ENCODE measurements at regions not wholly inside any gene's neighbourhood (a gene's known extent, or its start where the extent isn't known, plus 50 kb on each side); places are given as distances from the start of the nearest gene placed in this dataset.

DNA sequence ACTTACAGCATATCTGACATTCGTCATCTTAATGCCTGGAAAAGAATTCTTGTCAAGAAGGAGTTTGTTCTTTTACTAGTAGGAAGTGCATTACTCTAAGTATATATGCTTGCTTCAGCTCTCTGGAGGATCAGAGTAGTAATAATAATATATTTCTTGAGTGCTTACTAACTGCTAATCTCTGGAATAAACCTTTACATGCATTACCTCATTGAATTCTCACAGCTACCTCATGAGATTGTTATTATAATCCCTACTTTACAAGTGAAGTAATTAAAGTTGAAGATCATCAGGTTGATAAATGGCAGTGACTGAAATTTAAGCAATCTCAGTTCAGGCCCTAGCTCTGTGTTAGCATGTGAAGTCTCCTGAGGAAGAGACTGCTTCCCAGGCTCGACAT lies 115.0 kb upstream of the PDE5A start:
- DNase-seq: no peak

DNA sequence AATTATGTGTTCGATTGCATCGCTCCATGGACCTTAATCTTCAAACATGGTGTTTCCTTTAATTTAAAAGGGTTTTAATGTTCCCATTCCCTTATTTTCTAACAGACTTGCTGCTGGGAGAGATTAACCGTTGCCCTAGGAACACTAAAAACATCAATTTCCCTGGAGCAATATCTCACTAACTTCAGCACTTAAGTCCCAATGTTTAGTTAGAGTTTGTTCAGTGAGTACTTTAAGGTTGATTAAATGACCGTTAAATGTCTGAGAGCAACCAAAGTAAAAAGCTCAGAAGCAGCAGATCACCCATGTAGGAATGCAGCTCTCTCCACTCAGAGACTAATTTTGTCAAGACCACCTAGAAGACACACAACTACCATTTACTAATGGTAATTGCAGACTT lies 111.2 kb upstream of the PDE5A start:
- no peak for DNase-seq

DNA sequence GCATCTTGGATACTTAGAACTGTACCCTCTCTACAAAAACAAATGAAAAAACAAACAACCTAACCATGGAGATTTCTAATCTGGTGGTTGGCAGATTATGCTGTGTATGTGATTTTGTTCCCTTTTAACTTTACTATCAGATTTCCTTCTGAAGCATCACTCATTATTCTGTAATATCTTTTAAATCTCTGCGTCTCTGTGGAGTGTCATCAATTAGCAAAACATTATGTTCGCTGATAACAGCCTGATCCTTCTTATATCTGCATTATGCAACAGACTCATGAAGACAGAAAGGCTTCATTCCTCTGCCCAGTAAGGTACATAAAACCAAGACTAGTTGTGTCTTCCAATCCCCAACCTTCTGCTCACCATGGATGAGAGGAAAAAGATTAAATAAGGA lies 110.3 kb upstream of the PDE5A start:
- no peak for DNase-seq

DNA sequence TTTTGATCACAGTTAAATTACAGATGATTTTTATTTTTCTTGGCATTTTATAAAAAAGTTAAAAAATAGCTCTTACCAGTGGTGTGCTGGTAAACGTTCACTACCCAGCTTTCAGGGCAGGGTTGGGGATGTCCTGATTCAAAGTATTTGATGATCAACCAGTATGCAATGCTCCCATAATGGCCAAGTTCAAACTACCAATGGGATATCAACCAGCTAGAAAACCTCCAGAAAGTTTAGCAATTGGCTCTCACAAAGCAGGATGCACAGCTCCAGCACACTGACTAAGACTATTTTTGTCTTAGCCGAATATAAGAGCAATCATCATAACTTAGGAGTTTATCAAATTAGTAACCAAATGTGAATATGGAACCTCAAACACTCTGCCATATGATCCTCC lies 108.0 kb upstream of the PDE5A start:
- DNase-seq: no peak

DNA sequence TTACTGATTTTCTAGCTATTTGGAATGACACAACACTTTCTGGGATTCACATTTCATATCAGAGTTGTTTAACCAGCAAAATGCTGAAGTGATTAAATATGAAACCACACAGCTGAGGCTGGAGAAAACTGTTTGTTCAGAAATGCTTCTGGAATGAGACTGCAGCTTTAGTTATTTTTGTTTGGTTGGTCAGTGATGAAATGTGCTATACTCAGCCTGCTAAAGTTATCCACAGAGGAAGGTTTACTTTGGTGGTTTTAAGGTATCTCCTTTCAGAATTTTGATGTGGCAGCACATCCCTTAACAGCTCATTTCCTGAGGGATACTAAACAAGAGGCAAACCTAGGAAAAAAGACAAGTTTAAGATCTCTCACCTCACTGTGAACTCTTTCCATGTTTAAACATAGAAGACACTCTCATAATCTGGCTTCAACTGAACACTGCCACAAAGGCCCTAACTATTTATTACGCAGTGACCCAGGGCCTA lies 106.6 kb upstream of the PDE5A start:
- no peak for DNase-seq

DNA sequence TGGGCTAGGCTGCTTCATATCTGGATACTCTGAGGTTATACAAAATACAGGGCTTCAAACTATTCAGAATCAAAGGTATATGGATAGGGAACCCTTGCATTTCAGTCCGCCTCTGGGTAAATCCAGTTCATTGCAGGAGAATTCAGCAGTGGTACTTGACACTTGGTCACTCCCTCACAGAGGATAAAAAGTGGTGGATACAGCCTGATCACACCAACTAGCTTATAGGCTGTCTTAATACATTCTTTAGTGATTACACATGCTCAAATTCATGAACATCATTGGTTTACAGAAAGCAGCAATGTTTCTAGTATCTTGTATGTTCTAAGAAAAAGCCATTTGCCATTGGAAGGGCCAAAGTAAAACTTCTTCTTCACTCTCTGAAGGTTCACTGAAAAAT lies 104.8 kb upstream of the PDE5A start:
- no peak for DNase-seq

DNA sequence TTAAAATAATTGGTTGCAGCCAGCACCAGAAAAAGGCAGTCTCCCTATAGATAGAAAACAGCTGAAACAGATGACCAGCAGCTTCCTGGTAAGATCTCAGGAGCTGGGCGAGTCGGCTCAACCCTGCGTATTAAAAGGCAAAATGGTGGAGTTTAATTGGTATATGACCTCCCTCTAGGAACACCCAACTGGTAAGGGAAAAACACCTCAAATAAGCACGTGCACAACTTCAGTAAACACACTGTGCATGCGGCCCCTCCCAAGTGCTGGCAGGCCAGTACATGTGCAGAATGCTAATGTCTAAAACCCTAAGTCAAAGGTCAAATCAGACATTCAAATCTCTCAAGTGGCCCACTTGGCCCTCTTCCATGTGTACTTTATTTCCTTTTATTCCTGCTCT lies 103.2 kb upstream of the PDE5A start:
- no peak for DNase-seq

DNA sequence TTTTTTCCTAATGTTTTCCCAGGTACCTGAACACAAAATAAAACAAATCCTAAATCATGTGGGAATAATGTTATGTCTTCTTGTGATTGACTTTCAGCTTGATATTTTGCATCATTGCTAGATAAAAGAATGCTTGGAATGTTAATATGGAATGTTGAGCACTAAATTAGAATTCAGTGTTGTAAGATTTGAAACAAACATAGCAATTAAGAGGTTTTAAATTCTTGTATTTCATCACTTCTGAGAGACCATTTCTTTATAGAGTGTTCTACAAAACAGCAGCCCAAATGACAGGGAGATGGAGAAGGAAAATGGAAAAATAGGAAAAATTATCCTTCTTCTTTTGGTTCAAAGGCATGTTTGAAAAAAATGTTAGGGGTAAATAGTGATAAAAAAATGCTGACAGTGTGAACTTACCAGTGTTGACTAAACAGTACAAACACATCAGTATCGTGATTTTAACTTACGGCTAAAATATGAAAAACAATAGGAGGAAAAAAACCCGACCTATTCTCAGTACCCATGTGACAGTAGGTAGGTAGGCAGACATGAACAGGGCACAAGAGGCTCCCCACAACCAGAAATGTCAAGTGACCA lies 102.6 kb upstream of the PDE5A start:
- DNase-seq: no peak

DNA sequence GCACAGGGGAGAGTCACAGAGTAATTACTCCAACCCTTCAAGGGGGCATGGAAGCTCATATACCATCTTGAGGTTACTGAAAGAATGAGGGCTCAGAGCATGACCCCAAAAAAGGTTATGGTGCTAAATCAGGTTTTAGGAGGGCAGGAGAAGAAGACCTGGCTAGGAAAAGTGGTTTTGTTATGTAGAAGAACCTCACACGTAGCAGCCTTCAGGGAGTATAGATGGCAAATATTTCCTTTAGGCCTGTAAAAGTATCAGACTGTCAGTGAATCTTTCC lies 102.0 kb upstream of the PDE5A start:
- DNase-seq: no peak

DNA sequence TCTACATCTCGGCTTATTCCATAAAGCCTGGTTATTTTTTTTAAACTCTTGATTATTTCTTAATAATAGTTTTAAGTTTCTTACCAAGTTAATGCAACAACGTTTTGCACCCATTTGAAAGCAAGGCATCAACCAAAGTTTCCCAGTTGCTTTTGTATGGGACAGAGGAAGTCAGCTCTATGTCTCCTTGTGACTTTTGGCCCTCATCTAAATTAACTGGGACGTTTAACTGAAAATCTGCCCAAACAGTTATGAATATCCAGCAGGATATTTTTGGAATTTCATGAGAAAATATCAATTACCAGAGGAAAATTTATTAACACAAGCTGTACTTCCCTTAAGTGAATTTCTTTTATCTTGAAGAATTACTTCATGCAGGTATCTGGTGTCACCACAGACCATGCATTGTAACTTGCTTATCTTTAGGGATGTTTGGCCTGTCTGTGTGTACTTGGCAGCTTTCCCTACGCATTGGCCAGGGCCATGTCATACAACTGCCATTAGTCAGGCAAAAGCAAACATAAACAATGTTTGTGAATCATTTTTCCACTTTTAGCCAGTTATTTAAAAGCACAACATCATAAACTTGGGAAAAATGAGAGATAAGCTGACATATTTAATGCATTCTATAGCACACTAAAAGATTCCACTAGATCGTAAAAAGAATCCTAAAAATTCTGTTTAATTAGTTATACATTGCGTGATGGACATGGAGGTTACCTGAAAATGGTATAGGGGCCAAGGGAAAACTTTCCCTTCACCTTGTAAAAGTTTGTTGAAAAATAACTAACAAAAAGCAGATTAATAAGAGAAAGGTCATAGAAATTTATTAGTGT lies 101.4 kb upstream of the PDE5A start:
- no peak for DNase-seq

DNA sequence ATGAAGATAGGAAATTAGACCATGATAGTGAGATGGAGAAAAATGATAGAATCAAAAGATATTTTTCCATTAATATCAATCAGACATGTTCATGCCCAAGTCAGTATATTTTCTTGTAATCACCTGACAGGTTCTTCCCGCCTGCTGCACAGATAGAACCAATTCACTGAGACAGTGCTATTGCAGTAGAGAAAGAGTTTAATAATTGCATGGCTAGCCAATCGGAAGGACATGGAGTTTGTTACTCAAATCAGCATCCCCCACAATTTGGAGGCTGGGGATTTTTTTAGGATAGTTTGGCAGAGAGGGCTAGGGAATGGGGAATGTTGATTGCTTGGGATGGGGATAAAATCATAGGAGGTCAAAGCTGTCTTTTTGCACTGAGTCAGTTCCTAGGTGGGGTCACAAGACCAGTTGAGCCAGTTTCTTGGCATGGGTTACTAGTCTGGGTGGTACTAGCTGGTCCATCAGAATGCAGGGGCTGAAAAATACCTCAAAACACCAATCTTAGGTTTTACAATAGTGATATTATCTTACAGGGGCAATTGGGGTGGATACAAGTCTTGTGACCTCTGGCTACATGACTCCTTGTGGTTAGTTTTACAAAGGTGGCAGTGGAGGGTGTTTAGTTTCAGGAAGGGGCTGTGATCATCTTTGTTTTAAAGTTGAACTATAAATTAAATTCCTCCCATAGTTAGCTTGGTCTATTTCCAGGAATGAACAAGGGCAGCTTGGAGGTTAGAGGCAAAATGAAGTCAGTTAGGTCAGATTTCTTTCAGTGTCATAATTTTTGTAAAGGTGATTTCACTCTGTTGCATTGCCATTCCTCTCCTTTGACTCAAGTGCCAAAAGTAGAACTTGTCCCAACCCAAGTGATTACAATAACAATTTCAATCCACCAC lies 100.3 kb upstream of the PDE5A start:
- DNase-seq: no peak

DNA sequence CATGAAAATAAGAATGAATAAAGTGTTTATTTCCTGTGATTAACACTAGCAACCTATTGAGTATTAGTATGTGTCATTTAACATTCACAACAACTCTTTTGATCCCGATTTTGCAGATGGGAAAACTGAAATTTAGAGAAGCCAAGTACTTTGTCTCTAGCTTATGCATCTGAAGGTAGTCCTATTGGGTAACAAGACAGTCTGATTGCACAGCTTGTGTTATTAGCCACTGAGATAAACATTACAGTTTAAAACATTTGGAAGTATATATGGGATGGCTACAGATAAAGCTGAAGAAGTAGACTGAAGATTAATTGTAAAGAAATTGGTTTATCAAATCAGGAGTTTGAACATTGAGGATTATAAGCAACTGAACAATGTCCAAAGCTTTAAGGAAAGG lies 99.6 kb upstream of the PDE5A start:
- no peak for DNase-seq

DNA sequence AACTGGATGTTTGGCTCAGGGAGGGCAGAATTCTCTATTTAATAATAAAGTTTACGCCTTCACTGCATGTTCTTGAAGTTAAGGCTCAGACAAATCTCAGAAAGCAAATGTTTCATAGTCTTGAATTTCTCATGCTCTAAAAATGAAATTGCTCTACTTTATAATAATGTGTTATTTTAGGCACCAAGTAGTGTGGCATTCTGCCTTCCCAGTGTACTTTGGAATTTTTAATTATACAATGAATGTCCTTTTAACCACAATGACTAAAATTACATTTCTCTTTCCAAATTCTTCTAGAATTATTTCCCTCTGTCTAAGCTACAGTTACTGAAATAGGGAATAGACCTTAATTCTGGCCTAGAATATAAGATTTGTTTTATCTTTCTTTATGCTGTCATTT lies 97.9 kb upstream of the PDE5A start:
- no peak for DNase-seq

DNA sequence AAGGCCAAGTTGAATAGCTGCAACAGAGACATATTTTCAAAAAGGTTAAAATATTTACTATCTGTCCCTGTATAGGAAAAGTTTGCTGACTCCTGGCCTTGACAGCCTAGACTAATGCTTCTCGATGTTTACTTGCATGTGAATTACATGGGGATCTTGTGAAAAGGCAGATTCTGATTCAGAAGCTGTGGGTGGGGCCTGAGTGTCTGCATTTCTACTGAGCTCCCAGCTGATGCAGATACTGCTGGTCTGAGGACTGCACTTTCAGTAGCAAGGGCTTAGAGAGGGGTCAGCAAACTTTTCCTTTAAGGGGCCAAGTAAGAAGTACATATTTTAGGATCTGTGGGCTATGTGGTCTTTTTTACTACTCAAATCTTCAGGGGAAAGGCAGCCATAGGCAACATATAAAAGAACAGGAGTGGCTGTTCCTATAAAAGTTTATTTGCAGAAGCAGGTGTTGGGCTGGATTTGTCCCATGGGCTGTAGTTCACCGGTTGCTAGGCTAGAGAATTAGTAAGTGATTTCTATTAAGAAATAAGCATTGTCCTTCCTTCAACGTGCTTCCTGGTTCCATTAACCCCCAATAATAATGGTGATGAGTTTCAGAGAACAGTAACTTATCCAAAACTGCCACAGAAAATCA lies 97.2 kb upstream of the PDE5A start:
- no peak for DNase-seq

DNA sequence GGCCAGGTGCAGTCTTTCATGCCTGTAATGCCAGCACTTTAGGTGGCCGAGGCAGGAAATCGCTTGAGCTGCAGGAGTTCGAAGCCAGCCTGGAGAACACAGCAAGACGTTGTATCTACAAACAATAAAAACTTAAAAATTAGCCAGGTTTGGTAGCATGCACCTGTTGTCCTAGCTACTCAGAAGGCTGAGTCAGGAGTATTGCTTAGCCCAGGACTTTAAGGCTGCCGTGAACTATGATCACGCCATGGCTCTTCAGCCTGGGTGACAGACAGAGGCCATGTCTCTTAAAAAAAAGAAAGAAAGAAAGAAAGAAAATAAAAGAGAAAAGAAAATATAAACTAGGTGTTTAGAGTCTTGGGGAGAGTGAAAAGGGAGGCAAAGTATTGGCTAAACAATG lies 96.4 kb upstream of the PDE5A start:
- DNase-seq: no peak

DNA sequence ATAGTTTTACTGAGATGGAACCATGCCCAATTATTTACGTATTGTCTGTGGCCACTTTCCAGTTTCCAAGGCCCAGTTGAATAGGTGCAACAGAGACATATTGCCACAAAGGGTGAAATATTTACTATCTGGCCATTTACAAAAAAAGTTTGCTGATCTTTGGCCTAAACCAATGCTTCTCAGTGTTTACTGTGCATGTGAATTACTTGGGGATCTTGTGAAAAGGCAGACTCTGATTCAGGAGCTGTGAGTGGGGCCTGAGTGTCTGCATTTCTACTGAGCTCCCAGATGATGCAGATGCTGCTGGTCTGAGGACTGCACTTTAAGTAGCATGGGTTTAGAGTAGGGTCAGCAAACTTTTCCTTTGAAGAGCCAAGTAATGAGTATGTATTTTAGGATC lies 94.1 kb upstream of the PDE5A start:
- no peak for DNase-seq

DNA sequence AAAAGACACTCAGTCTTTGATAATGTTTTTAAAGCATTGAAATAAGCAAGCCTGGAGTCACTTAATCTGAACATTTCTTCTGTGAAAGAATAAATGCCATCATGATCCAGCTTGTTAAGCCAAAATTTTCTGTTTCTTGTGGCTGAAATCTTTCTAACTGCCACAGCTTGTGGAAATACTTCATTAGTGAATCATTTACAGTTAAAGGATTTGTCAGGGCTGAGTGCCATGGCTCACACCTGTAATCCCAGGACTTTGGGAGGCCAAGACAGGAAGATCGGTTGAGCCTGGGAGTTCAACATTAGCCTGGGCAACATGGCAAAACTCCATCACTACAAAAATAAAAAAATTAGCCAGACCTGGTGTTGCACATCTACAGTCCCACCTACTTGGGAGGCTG lies 93.3 kb upstream of the PDE5A start:
- DNase-seq: no peak

DNA sequence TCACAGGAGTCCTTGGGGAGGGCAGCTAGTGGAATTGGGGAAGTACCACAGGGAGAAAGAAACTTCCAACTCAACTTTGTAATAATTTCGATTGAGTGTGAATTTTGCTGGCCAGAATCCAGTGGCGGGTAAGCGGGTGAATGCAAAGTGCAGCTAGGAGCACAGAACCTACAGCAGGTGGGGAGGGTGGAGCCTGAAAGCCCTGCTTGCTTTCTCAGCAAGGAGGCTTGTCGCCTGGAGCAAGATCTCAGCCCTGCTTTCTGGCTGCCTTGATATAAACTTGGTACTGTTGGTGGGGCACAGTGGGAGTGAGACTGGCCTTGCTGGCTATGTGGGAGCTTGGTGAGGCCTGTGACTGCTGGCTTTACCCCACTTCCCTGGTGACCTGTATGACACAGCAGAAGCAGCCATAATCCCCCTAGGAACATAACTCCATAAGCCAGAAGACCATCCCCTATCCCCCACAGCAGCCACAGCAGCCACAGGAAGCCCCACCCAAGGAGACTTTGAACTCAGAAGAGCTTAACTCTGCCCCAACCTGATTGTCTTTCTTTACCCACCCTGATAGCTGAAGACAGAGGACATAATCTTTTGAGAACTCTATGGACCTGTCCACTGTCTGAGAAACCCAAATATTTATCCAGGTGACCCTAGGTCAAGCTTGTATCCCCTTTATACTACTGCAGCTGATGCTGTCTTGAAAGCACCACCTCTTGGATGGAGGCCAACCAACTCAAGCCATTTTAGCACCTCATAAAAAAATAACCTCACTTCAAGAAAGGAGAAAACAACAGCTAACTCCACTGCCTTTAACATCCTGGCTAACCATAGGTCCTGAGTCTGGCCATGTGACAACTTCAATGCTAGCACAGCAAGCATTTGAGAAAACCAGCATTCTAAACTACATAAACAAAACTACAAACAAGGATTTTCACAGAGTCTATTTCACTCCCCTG lies 87.2 kb upstream of the PDE5A start:
- no peak for DNase-seq

DNA sequence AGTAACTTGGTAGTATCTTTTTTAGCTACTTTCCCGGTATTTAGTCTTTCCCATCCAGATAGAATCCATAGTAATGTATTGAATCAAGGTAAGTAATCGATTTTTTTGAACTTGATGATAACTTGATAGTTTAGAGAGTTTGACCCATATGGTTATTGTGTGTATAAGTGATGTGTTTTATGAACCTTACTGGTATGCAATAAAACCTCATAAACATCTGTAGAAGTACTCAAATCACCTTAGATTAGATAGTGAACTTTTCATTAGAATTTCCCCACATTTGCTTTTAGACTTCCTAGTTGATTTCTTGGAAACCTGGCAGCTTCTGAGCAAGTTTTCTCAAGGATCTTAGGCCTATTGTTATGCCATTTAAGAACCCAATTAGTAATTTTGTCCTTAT lies 80.8 kb upstream of the PDE5A start:
- DNase-seq: no peak

DNA sequence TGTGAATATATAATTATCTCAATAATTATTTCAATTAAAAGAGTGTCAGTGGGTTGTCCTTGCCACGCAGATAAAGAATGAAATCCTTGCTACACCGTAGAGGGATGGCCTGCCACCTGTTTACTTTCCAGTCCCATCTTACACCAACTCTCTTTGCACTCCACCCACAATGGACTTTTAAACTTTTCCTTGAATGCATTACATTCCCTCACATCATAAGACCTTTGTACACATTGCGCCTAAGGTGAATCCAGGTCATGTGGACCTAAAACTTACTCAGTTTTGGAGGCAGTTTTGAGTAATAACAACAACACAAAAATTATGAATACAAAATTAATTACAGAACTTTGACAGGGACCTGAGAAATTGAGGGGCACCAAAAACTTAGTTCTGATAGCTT lies 78.7 kb upstream of the PDE5A start:
- no peak for DNase-seq

DNA sequence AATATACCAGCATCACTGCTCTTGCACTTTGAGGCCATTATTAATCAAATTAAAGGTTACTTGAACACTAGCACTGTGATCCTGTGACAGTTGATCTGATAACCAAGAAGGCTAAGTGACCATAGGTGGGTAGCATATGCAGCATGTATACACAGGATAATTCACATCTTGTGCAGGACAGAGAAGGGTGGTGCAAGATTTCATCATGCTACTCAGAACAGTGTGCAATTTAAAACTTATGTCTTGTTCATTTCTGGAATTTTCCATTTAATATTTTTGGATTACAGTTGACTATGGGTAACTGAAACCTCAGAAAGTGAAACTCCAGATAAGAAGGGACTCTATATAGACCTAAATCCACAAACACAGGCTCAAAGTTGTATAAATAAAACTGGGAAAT lies 78.2 kb upstream of the PDE5A start:
- DNase-seq: no peak

DNA sequence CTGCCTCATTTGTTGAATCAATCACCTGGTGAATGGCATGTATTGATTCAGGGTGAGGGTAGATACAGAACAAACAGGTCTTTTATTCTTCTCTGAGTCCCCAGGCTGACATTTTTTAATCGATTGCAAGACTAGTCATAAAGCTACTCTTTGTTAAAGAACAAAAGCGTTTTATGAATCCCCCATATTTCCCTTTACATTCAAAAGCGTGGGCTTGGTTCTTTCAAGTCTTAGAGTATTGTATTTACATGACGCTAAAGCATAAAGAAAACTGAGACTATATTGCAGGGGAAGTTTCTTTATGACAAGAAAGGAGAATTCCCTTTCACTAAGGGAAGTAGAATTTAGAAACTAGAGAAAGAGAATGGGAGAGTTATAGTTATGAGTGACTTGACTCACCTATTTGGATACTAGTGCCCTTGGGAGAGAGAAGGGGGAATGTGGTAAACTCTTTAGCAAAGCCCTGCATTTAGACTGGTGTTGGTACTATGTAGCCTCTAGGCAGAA lies 69.3 kb upstream of the PDE5A start:
- DNase-seq: no peak
